GM18951 (cell line): ENCODE measurements at regions not wholly inside any gene's neighbourhood (a gene's known extent, or its start where the extent isn't known, plus 50 kb on each side); places are given as distances from the start of the nearest gene placed in this dataset.

Experiments used
- POLR2A ChIP-seq: IDR thresholded peaks from 4 replicates; pipeline ENCODE4 v1.6.1; 2011; ENCODE audit warnings: mild to moderate bottlenecking; ENCODE audit not compliant: insufficient read length, insufficient read depth; ENCODE audit errors: extremely low read depth
- in situ Hi-C: fragments of 300-500 bp; cut with MboI; formaldehyde crosslinking; loops from one replicate; pipeline ENCODE4 v1.12.0; 2022; ENCODE audit warnings: low sequenced_read_pairs, mixed read lengths, inconsistent platforms; ENCODE audit not compliant: unreplicated experiment

GRCh38 chr3:152780553-152780952 is 54.4 kb upstream of the P2RY1 start:
- in situ Hi-C loops: no loop called here

DNA sequence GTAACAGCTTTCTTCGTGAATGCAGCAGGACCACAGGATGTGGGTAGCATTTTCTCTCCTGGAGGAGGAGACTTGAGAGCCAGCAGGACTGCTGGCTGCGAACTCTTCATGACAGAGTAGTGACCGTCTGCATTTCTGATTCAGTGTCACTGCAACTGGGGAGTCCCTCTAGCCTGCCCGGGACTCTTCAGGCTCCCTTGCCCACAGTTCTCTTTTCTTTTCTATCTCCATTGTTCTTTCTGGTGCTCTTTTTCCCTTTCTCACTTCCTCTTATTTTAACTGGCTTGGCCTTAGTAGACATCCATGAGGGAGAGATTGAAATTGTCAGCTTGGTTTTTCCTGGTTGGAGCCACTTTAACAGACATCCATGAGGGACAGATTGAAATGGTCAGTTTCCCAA is 49.9 kb upstream of the P2RY1 start:
- in situ Hi-C loops: no loop called here
- TF ChIP-seq POLR2A: no peak

More at GRCh38 chr3:152780553-152780952, 54.4 kb upstream of the P2RY1 start:
- TF ChIP-seq POLR2A: no peak
